Esophagus mucosa (tissue), 1 donor: ENCODE measurements at regions not wholly inside any gene's neighbourhood (a gene's known extent, or its start where the extent isn't known, plus 50 kb on each side); places are given as distances from the start of the nearest gene placed in this dataset.

Source experiments
- ATAC-seq: fragments of 200-7000 bp; cut with Tn5 transposase; one replicate; pipeline ENCODE4 v1.9.1; 2020
- donor health status: DM: yes; HTN: yes; CAD: no.

GRCh38 chr12:25757037-25757665, 201.3 kb upstream of the RASSF8 start:
- ATAC-seq, result no peak

- ATAC-seq, result no peak
These were observed 198.7 kb upstream of the RASSF8 start for GRCh38 chr12:25759752-25760151.

GRCh38 chr12:25761356-25761755, 197.1 kb upstream of the RASSF8 start:
- no peak for ATAC-seq

GRCh38 chr12:25764409-25764808, 194.1 kb upstream of the RASSF8 start:
- no peak for ATAC-seq

GRCh38 chr12:25764892-25765291, 193.6 kb upstream of the RASSF8 start:
- no peak for ATAC-seq

- ATAC-seq, result no peak
These were observed 190.9 kb upstream of the RASSF8 start for GRCh38 chr12:25767606-25768005.

- no peak for ATAC-seq
These were observed 190.3 kb upstream of the RASSF8 start for GRCh38 chr12:25768151-25768550.

- ATAC-seq, result peak; percentile 65
These were observed 189.2 kb upstream of the RASSF8 start for GRCh38 chr12:25769082-25769945.

GRCh38 chr12:25771041-25771440, 187.4 kb upstream of the RASSF8 start:
- ATAC-seq, result peak; percentile 43

- no peak for ATAC-seq
These were observed 187.0 kb upstream of the RASSF8 start for GRCh38 chr12:25771476-25771875.

- ATAC-seq, result no peak
These were observed 182.5 kb upstream of the RASSF8 start for GRCh38 chr12:25775968-25776367.

GRCh38 chr12:25780771-25781170, 177.7 kb upstream of the RASSF8 start:
- no peak for ATAC-seq

- ATAC-seq, result no peak
These were observed 177.2 kb upstream of the RASSF8 start for GRCh38 chr12:25781232-25781631.

GRCh38 chr12:25783566-25783965, 174.9 kb upstream of the RASSF8 start:
- ATAC-seq, result no peak

GRCh38 chr12:25784669-25785068, 173.8 kb upstream of the RASSF8 start:
- ATAC-seq, result no peak

GRCh38 chr12:25785134-25785533, 173.3 kb upstream of the RASSF8 start:
- no peak for ATAC-seq

- ATAC-seq, result no peak
These were observed 170.8 kb upstream of the RASSF8 start for GRCh38 chr12:25787701-25788100.

- no peak for ATAC-seq
These were observed 169.6 kb upstream of the RASSF8 start for GRCh38 chr12:25788707-25789442.

GRCh38 chr12:25789541-25789944, 168.9 kb upstream of the RASSF8 start:
- no peak for ATAC-seq

GRCh38 chr12:25792031-25792430, 166.5 kb upstream of the RASSF8 start:
- no peak for ATAC-seq

- ATAC-seq, result no peak
These were observed 165.3 kb upstream of the RASSF8 start for GRCh38 chr12:25793196-25793595.

GRCh38 chr12:25794571-25794970, 163.9 kb upstream of the RASSF8 start:
- ATAC-seq, result no peak

- no peak for ATAC-seq
These were observed 161.9 kb upstream of the RASSF8 start for GRCh38 chr12:25796523-25797000.
